GM23338 (cell line): ENCODE measurements at regions not wholly inside any gene's neighbourhood (a gene's known extent, or its start where the extent isn't known, plus 50 kb on each side); places are given as distances from the start of the nearest gene placed in this dataset.

Experiments
- ATAC-seq: fragments of 200-7000 bp; cut with Tn5 transposase; 3 replicates; pipeline ENCODE4 v1.9.1; 2020
- DNase-seq: peaks from one replicate; pipeline ENCODE4 v3.0.0-alpha.2; 2015; ENCODE audit warnings: low spot score
- H2AFZ ChIP-seq: fragments of 200-600 bp; sonication (generic); 2 replicates; pipeline ENCODE4 v1.8.0; 2016; ENCODE audit warnings: antibody characterized with exemption, mild to moderate bottlenecking, moderate library complexity
- H3F3A ChIP-seq: fragments of 200-600 bp; sonication (generic); replicated peaks from 2 replicates; pipeline ENCODE4 v1.8.0; 2017; ENCODE audit warnings: antibody characterized with exemption, mixed run types, low read depth
- H3K27ac ChIP-seq: fragments of 200-600 bp; sonication (generic); 2 replicates; pipeline ENCODE4 v1.6.1; 2016; ENCODE audit warnings: low read depth
- H3K27me3 ChIP-seq: fragments of 200-600 bp; sonication (generic); 2 replicates; pipeline ENCODE4 v1.8.0; 2016; ENCODE audit warnings: mild to moderate bottlenecking, mixed run types, moderate library complexity; ENCODE audit not compliant: insufficient read depth
- H3K36me3 ChIP-seq: fragments of 200-600 bp; sonication (generic); 2 replicates; pipeline ENCODE4 v1.8.0; 2016; ENCODE audit warnings: mild to moderate bottlenecking; ENCODE audit not compliant: insufficient read depth
- H3K4me1 ChIP-seq: fragments of 200-600 bp; sonication (generic); 2 replicates; pipeline ENCODE4 v1.8.0; 2016; ENCODE audit warnings: mild to moderate bottlenecking, moderate library complexity; ENCODE audit not compliant: insufficient read depth
- H3K4me2 ChIP-seq: fragments of 200-600 bp; sonication (generic); 2 replicates; pipeline ENCODE4 v1.7.1; 2017; ENCODE audit warnings: mixed run types
- H3K4me3 ChIP-seq: fragments of 200-600 bp; sonication (generic); 2 replicates; pipeline ENCODE4 v1.6.1; 2016; ENCODE audit warnings: mixed run types
- H3K79me2 ChIP-seq: fragments of 200-600 bp; sonication (generic); replicated peaks from 2 replicates; pipeline ENCODE4 v1.8.0; 2017; ENCODE audit warnings: mild to moderate bottlenecking; ENCODE audit not compliant: insufficient read depth
- H3K9me2 ChIP-seq: fragments of 200-600 bp; sonication (generic); 2 replicates; pipeline ENCODE4 v1.8.0; 2017; ENCODE audit not compliant: insufficient read depth
- H4K20me1 ChIP-seq: fragments of 200-600 bp; sonication (generic); replicated peaks from 2 replicates; pipeline ENCODE4 v1.8.0; 2017; ENCODE audit warnings: mild to moderate bottlenecking; ENCODE audit not compliant: insufficient read depth
- H3K27ac Mint-ChIP-seq: 2 replicates; pipeline ENCODE4 v1.8.0; 2020; ENCODE audit warnings: inconsistent platforms, mild to moderate bottlenecking, moderate library complexity, mixed read lengths
- H3K27me3 Mint-ChIP-seq: 3 replicates; pipeline ENCODE4 v1.8.0; 2022; ENCODE audit warnings: low read depth, mild to moderate bottlenecking, moderate library complexity, mixed read lengths, inconsistent platforms; ENCODE audit not compliant: insufficient read depth, poor library complexity
- H3K36me3 Mint-ChIP-seq: 3 replicates; pipeline ENCODE4 v1.8.0; 2021; ENCODE audit warnings: low read depth, mild to moderate bottlenecking, inconsistent platforms, moderate library complexity, mixed read lengths
- H3K4me1 Mint-ChIP-seq: 3 replicates; pipeline ENCODE4 v1.8.0; 2020; ENCODE audit warnings: mild to moderate bottlenecking, inconsistent platforms, mixed read lengths
- H3K4me3 Mint-ChIP-seq: 3 replicates; pipeline ENCODE4 v1.8.0; 2021; ENCODE audit warnings: moderate library complexity, mild to moderate bottlenecking, inconsistent platforms, mixed read lengths
- H3K9me3 Mint-ChIP-seq: 3 replicates; pipeline ENCODE4 v1.8.0; 2020; ENCODE audit warnings: moderate library complexity, mild to moderate bottlenecking, inconsistent platforms, mixed read lengths
- CREB1 ChIP-seq: fragments of 250-450 bp; sonication (Bioruptor Pico); IDR thresholded peaks from 2 replicates; pipeline ENCODE4 v1.5.0; 2020; ENCODE audit warnings: low read depth, mild to moderate bottlenecking, moderate library complexity
- EZH2 ChIP-seq: fragments of 200-600 bp; sonication (generic); IDR thresholded peaks from one replicate; pipeline ENCODE4 v1.8.0; 2017; ENCODE audit warnings: antibody characterized with exemption, mild to moderate bottlenecking, low read depth; ENCODE audit not compliant: unreplicated experiment
- EZH2phosphoT487 ChIP-seq: fragments of 200-600 bp; sonication (generic); IDR thresholded peaks from one replicate; pipeline ENCODE4 v1.8.1; 2018; ENCODE audit warnings: antibody characterized with exemption; ENCODE audit not compliant: unreplicated experiment
- NANOG ChIP-seq: IDR thresholded peaks from 2 replicates; pipeline ENCODE4 v1.6.1; 2016; ENCODE audit warnings: antibody characterized with exemption, borderline replicate concordance
- POLR2AphosphoS5 ChIP-seq: IDR thresholded peaks from 2 replicates; pipeline ENCODE4 v1.6.1; 2016; ENCODE audit warnings: antibody characterized with exemption, low read depth
- STAT1 ChIP-seq: IDR thresholded peaks from one replicate; pipeline ENCODE4 v1.6.1; 2016; ENCODE audit warnings: antibody characterized with exemption; ENCODE audit not compliant: unreplicated experiment
- ZNF331 ChIP-seq: fragments of 250-450 bp; sonication (Bioruptor Pico); IDR thresholded peaks from 2 replicates; pipeline ENCODE4 v1.5.0; 2020; ENCODE audit warnings: low read depth, mild to moderate bottlenecking, moderate library complexity
- TF ChIP-seq, protein P1 (sequence below): IDR thresholded peaks from one replicate; pipeline ENCODE4 v1.6.1; 2018; ENCODE audit warnings: antibody characterized with exemption; ENCODE audit not compliant: unreplicated experiment
- TF ChIP-seq, protein P2 (sequence below), 2 experiments: fragments of 200-600 bp in 1 of 2; sonication (generic) in 1 of 2; conservative IDR thresholded peaks; 2 replicates each; pipeline versions ENCODE4 v1.5.1 to v1.6.1; 2016 to 2017; ENCODE audit warnings: antibody characterized with exemption in 2 of 2, low read depth in 2 of 2, mild to moderate bottlenecking in 2 of 2, moderate library complexity in 1 of 2

DNA sequence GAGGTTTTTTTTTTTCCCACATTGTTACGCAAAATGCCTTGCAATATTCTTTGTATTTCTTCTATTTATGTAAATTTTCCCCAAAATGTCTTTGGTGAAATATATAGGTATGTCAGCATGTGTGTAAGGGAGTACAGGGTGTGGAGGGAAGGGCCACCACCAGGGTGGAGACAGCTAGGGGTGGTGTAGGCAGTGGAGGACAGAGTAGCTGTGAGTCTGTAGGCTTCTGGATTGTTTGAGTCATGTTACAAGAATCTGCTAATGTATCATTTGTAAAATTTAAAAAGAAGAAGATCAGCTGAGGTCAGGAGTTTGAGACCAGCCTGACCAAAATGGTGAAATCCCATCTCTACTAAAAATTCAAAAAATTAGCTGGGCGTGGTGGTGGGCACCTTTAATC lies 175.5 kb downstream of the NXNL2 start (continued):
- TF ChIP-seq, protein P1, sequence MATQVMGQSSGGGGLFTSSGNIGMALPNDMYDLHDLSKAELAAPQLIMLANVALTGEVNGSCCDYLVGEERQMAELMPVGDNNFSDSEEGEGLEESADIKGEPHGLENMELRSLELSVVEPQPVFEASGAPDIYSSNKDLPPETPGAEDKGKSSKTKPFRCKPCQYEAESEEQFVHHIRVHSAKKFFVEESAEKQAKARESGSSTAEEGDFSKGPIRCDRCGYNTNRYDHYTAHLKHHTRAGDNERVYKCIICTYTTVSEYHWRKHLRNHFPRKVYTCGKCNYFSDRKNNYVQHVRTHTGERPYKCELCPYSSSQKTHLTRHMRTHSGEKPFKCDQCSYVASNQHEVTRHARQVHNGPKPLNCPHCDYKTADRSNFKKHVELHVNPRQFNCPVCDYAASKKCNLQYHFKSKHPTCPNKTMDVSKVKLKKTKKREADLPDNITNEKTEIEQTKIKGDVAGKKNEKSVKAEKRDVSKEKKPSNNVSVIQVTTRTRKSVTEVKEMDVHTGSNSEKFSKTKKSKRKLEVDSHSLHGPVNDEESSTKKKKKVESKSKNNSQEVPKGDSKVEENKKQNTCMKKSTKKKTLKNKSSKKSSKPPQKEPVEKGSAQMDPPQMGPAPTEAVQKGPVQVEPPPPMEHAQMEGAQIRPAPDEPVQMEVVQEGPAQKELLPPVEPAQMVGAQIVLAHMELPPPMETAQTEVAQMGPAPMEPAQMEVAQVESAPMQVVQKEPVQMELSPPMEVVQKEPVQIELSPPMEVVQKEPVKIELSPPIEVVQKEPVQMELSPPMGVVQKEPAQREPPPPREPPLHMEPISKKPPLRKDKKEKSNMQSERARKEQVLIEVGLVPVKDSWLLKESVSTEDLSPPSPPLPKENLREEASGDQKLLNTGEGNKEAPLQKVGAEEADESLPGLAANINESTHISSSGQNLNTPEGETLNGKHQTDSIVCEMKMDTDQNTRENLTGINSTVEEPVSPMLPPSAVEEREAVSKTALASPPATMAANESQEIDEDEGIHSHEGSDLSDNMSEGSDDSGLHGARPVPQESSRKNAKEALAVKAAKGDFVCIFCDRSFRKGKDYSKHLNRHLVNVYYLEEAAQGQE = no peak
- TF ChIP-seq EZH2 (no peak), STAT1 (no peak), CREB1 (CRISPR knock-in tag) (no peak)
- TF ChIP-seq, protein P2, sequence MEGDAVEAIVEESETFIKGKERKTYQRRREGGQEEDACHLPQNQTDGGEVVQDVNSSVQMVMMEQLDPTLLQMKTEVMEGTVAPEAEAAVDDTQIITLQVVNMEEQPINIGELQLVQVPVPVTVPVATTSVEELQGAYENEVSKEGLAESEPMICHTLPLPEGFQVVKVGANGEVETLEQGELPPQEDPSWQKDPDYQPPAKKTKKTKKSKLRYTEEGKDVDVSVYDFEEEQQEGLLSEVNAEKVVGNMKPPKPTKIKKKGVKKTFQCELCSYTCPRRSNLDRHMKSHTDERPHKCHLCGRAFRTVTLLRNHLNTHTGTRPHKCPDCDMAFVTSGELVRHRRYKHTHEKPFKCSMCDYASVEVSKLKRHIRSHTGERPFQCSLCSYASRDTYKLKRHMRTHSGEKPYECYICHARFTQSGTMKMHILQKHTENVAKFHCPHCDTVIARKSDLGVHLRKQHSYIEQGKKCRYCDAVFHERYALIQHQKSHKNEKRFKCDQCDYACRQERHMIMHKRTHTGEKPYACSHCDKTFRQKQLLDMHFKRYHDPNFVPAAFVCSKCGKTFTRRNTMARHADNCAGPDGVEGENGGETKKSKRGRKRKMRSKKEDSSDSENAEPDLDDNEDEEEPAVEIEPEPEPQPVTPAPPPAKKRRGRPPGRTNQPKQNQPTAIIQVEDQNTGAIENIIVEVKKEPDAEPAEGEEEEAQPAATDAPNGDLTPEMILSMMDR (conservative IDR thresholded peaks at IDR 0.05; ENCODE audit: low read depth in 2 of 2) = no peak

- Histone ChIP-seq H3K4me3 (no peak overlapping the region), H3K36me3 (no peaks in the 10 kb centered on the region), H3K79me2 (no peaks in the 10 kb centered on the region), H3K9me2 (0 out of 2 replicates have a peak, but pooled peaks cover 4% of the 10 kb centered on the region), H3F3A (no peaks in the 10 kb centered on the region), H3K27ac (no peak overlapping the region), H3K4me2 (no peak overlapping the region), H3K4me1 (no peaks in the 10 kb centered on the region), H3K27me3 (no peaks in the 10 kb centered on the region), H2AFZ (no peak overlapping the region), H4K20me1 (no peaks in the 10 kb centered on the region)
- Mint-ChIP-seq H3K9me3 (peaks cover 5% of the 10 kb centered on the region; the same call in 2 of the 3 replicates), H3K27me3 (no peaks in the 10 kb centered on the region), H3K36me3 (no peaks in the 10 kb centered on the region), H3K4me1 (no peaks in the 10 kb centered on the region), H3K4me3 (no peak overlapping the region), H3K27ac (no peak overlapping the region)
- ATAC-seq = no peak
- no peak for DNase-seq
- TF ChIP-seq EZH2 (no peak), NANOG (no peak), ZNF331 (CRISPR knock-in tag) (no peak), EZH2phosphoT487 (no peak), CREB1 (CRISPR knock-in tag) (no peak), POLR2AphosphoS5 (no peak), STAT1 (no peak)
- TF ChIP-seq, protein P1 = no peak
- TF ChIP-seq, protein P2 (conservative IDR thresholded peaks at IDR 0.05; ENCODE audit: low read depth in 2 of 2) = no peak
Observed at GRCh38 chr9:88711719-88712118, 176.7 kb downstream of the NXNL2 start.
